ENCODE measurements at regions not wholly inside any gene's neighbourhood (a gene's known extent, or its start where the extent isn't known, plus 50 kb on each side); places are given as distances from the start of the nearest gene placed in this dataset.

DNA sequence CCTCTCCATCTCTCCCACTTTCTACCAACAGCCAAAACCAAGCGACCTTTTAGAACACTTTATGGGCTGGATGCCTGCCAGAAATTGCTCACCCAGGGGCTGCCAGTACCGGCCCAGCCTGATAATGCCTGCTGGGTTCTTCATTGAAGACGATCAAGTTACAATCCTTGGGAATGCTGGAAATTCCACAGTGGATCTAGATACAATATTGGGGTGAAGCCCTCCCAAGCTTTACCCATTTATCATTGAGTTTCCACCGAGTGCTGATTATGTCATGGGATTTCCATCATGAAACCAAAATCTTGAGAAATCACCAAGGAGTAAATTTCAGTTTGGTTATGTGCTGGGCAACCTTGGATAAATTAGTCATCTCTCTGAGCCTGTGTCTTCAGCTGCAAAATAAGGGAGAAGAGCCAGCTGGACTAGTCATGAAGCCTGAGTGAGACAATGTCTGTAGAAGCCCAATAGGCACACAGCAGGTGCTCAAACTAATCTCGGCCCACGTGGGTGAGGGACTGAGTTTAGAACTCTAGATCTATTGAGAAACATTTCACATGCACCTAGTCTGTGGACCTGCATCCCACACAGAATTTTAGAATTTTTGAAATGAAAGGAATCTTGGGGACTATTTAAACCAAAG lies 75.5 kb upstream of the CLMN start:
- in situ Hi-C loops (cut with HindIII; ENCODE audit: low pct_unique_long_range_greater_than_20kb, low sequenced_read_pairs): no loop called here
- no peak for DNase-seq (ENCODE audit: low read depth)

DNA sequence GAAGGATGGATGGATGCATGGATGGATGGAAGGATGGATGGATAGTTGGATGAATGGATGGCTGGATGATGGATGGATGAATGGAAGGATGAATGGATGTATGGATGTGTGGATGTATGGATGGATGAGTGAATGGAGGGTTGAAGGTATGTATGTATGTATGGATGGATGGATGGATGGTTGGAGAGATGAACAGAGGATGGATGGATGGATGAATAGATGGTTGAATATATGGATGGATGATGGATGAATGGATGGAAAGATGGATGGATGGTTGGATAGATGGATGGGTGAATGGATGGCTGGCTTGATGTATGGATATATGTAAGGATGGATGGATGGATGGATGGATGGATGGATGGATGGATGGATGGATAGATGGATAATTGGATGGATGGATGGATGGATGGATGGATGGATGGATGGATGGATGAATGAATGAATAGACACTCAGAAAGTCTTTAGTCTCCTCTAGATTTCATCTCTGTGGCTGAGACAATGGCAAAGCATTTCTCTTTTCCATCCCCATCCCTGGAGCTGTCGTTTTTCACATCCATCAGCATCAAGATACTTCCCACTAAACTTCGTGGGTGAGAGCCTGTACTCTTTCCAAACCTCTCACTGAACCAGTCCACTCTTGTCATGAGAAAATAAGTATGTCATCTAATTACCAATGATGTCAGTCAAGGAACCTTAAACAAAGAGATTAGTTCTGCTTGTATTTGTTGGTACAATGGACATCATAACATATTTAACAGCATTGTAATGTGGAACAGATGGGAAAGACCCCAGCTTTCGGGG lies 74.8 kb upstream of the CLMN start:
- in situ Hi-C loops (cut with HindIII; ENCODE audit: low pct_unique_long_range_greater_than_20kb, low sequenced_read_pairs): no loop called here
- DNase-seq (ENCODE audit: low read depth): no peak

DNA sequence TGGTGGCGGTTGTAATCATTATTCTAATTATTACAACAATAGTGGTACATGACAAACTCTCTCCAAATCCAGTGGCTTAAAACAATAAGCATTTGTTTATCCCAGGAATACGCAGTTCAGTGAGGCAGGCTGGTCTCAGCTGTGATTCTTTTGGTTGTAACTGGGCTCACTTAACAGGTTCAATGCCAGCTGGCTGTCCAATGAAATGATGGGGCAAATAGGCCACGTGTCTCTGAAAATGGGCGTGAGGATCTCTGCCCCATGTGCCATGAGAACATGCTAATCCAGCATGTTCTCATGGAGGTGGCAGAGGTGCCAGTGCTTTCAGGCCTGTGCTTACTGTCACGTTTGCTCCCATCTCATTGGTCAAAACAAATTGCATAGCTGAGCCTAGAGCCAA lies 73.1 kb upstream of the CLMN start:
- no peak for DNase-seq (ENCODE audit: low read depth)
- in situ Hi-C loops (cut with HindIII; ENCODE audit: low pct_unique_long_range_greater_than_20kb, low sequenced_read_pairs): no loop called here

DNA sequence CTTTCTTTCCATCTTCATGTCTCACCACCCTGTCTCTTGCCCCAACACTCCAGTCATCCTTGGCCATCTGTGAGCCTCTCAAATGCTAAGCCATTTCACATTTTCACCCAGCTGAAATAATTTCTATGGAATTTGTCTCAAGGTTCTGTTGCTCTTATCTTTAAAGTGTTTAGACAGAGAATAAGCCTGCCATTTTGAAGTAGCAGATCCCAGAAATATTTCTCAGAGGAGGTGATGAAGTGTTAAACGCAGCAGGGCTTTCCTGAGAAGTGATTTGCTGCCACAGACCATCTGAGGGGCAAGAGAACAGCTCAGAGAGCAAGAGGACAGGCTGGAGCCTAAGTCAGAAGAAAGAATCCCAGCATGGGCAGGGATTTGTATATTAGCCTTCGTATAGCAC lies 71.6 kb upstream of the CLMN start:
- DNase-seq (ENCODE audit: low read depth): no peak
- in situ Hi-C loops (cut with HindIII; ENCODE audit: low pct_unique_long_range_greater_than_20kb, low sequenced_read_pairs): no loop called here

DNA sequence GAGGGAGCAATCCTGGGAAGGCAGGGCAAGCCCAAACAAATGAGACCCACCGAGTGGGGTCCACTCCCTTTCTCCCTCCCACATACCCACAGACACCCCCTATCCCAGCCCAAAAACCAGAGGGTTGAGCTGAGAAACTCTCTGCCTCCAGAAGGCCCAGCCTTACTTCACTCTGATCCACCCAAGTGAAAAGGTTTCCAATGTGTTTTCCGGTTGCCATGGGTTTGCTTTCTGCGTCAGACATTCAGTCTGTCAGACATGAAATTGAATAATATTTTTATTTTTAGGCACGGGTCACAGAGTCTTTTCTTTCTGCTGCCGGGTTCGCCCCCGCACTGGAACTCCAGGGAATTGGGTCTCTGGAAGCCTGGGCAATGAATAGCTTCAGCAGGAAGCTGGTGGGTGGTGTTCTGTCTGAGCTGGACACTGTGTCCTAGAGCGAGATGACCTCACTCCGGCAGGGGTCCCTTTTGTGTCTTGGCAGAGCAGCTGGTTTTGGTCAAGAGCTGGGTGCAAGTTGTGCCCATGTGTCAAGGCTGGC lies 69.8 kb upstream of the CLMN start:
- in situ Hi-C loops (cut with HindIII; ENCODE audit: low pct_unique_long_range_greater_than_20kb, low sequenced_read_pairs): no loop called here
- DNase-seq (ENCODE audit: low read depth): no peak

DNA sequence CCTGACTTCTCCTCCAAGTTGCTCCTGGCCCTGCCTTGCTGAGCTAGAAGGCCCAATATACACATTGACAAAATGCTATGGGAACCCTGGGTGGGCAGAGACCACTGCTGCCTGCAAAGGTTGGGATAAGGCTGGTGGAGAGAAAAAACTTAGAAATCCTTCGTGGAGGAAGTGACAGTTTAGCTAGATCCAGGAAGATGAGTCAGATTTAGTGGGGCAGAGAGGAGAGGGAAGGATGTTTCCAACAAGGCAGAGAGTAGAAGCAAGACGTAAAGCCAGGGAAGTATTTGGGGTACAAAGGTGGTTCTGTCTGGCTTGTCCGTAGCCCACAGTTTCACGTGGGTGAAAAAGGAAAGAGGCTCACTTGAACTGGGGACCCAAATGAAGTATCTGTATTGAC lies 69.0 kb upstream of the CLMN start:
- DNase-seq (ENCODE audit: low read depth): no peak
- in situ Hi-C loops (cut with HindIII; ENCODE audit: low pct_unique_long_range_greater_than_20kb, low sequenced_read_pairs): no loop called here

DNA sequence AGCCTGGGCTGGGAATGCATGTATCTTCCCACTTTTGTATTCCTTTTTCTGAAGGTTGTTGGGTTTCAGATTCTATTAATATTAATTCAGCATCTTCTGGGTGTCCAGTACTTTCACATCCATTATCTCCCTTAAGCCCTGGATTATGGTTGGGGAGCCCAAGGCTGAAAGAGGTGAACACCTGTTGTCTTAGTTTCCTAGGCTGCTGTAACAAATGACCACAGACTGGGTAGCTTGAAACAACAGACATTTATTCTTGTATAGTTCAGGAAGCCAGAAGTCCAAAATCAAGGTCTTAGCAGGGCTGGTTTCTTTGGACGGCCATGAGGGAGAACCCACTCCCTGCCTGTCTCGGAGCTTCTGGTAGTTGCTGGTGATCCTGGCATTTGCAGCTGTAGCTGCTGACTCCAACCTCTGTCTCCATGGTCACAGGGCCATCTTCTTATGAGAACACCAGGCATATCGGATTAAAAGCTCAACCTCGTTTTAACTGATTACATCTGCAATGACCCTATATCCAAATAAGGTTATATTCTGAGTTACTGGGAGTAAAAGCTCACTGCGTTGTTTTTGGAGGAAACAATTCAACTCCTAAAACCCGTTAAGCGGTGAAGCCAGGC lies 68.2 kb upstream of the CLMN start:
- in situ Hi-C loops (cut with HindIII; ENCODE audit: low pct_unique_long_range_greater_than_20kb, low sequenced_read_pairs): no loop called here
- DNase-seq (ENCODE audit: low read depth): no peak

DNA sequence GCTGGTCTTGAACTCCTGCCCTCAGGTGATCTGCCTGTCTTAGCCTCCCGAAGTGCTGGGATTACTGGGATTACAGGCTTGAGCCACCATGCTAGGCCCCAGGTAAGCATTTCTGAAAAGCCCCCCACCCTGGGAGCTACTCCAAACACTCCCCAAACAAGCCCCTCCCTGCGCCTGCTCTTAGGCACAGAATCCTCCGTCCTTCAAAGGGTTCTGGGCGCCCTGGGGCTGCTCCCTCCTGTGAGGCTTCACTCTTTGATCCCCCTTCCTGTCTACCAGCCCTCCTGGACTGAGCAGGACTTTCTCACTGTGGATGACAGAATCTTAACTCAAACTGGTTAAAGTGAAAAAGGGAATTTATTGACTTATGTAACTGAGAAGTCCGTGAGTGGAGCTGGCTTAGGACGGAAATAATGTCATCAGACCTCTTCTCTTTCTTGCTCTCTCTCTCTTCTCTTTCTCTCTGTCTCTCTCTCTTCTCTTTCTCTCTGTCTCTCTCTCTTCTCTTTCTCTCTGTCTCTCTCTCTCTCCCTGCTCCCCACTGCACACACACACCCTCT lies 66.9 kb upstream of the CLMN start:
- no peak for DNase-seq (ENCODE audit: low read depth)
- in situ Hi-C loops (cut with HindIII; ENCODE audit: low pct_unique_long_range_greater_than_20kb, low sequenced_read_pairs): no loop called here

DNA sequence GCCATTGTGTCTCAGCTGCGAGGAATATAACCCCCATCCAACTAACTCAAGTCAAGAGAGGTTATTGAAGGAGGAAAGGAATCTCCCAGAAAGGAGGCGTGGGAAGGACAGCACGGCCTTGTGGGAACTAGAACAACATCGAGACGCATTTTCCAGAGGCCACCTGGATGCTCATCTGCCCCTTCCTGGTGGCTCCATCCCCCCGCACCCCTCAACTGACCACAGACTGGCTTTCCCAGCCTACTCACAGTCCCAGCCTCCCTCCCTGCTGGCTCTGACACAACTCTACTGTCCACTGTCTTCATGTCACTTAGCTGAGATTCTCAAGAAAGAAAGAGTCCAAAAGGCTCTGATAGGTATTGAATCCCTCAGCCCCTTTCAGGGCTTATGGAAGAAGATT lies 66.0 kb upstream of the CLMN start:
- in situ Hi-C loops (cut with HindIII; ENCODE audit: low pct_unique_long_range_greater_than_20kb, low sequenced_read_pairs): no loop called here
- DNase-seq (ENCODE audit: low read depth): no peak

DNA sequence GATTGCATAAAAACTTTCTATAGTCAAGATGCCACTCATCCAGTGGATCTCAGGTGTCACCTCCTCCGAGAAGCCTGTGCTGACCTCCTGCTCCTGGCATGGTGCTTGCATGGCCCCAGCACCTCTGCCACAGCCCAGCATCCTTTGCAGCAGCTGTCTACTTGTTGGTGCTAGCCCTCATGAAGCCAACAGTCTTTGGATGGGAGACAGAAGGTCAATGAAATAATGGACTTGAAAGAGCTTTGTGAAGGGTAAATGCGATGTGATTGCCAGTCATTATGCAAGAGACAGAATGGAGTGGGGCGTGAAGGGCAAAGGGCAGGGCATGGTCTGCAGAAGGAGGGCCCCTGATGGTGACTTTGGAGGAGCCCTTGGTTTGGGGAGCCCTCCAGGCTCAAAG lies 63.0 kb upstream of the CLMN start:
- in situ Hi-C loops (cut with HindIII; ENCODE audit: low pct_unique_long_range_greater_than_20kb, low sequenced_read_pairs): no loop called here

DNA sequence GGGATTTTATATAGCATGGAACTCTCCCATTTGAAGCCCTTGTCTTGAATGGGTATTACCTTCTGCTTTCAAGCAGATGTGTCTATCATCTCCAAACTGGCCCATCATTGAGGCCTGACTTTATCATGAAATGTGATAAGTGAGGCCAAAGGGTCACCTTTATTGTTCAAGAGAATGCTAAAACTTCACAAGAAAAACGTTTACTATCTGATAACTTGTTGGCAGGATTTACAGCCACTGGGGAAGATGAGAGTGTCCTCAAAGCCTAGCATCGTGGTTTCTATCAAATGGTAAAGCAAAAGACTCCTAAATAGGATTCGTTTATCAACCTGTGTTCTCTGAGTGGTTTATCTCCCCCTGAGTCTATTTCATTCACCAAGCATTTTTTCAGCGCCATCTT lies 62.0 kb upstream of the CLMN start:
- in situ Hi-C loops (cut with HindIII; ENCODE audit: low pct_unique_long_range_greater_than_20kb, low sequenced_read_pairs): no loop called here
- no peak for DNase-seq (ENCODE audit: low read depth)

More for the DNA sequence above, 63.0 kb upstream of the CLMN start:
- no peak for DNase-seq (ENCODE audit: low read depth)

DNA sequence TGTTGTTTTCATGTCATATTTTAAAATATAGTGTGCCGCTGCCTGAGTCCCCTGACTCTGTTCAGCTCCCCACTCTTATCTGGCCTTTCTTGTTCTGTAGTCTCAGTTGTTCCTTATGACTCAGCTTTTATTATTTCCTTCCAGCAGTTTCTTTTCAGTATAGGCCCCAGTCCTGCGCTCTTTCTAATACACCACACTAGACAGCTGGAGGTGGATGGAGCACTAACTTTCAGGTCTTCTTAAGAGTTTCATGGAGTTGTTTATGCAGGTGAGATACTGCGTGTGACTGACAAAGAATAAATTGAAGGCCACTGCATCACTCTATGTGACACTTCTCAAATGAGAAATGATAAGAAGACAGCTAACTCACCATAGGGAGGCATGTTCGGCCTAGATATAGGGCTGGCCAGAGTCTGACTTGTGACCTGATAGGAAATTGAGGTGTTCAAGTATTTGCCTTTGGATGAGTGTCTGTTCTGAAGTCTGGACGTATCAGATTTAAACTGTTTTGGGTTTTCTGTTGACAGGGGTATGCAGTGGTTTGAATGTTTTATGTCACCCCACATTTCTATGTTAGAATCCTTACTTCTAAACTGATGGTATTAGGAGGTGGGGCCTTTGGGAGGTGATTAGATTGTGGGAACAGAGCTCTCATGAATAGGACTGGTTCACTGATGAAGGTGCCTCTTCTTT lies 60.8 kb upstream of the CLMN start:
- in situ Hi-C loops (cut with HindIII; ENCODE audit: low pct_unique_long_range_greater_than_20kb, low sequenced_read_pairs): no loop called here
- DNase-seq (ENCODE audit: low read depth): no peak

DNA sequence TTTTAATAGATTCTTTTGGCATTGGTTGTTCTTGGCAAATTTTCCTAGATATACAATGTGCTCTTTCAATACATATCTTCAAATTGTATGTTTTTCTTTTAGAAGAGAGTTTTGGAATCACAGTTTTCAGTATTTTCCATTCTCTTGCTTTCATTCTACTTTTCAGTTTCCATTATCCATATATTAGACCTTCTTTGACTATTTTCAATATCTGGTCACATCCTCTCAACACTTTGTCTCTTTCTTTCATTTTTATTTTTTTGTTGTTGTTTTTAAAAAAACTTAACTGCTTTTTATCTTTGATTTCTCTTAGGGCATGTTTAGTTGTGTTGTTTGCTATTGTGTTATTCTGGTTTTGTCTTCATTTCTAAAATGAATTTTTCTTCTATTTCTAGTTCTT lies 59.9 kb upstream of the CLMN start:
- no peak for DNase-seq (ENCODE audit: low read depth)
- in situ Hi-C loops (cut with HindIII; ENCODE audit: low pct_unique_long_range_greater_than_20kb, low sequenced_read_pairs): no loop called here

DNA sequence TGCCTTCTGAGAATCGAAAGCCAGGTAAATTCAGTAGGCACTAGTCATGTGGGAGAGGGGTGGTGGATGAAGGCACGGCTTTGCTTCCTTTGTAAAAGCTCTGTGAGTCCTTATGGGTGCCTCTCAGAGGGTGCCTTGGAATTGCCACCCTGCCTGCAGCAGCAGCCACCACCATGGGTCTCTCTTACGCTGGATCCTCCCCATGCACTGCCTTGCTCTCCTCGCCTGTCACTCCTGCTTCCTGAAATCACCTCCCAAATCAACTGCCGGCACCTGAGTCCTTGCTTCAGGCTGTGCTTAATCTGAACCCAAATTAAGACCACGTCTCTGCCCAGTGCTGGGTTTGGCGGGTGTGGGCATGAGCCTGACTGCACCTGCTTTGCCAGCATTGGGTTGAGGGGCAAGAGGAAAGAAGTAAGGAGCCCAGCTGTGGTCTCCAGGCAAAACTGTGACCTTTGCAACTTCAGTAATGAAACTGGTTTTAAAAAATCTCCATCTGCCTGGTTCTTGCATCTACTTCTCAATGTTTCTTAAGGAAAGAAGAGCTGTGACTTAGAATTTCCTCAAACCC lies 55.9 kb upstream of the CLMN start:
- in situ Hi-C loops (cut with HindIII; ENCODE audit: low pct_unique_long_range_greater_than_20kb, low sequenced_read_pairs): no loop called here
- no peak for DNase-seq (ENCODE audit: low read depth)

DNA sequence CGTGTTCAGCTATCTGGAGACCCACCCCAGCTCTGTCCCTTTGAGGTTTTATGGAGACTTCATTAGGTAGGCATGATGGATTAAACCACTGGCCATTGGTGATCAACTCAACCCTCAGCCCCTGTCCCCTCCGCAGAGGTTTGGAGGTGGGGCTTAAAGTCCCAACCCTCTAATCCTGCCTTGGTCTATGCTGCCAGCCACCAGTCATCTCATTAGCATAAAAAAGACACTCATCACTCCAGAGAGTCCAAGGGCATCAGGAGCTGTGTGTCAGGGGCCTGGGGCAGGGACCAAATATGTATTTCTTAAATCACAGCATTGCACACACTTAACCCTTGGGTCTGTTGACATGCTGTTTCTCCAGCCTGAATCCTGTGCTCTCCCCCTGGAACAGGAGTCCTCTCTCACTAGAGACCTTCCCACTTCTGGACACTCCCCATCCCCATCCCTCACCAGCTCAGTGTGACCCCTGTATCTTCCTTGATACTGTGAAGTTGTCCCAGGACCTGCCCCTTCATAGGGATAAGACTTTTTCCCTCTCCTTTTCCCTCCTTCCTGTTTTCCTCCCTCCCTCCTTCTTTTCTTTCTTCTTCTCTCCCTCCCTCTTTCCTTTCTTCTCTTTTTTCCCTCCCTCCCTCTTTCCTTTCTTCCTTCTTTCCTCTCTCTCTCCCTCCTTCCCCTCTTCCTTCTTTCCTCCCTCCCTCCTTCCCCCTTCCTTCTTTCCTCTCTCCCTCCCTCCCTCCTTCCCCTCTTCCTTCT lies 54.7 kb upstream of the CLMN start:
- in situ Hi-C loops (cut with HindIII; ENCODE audit: low pct_unique_long_range_greater_than_20kb, low sequenced_read_pairs): no loop called here
- DNase-seq (ENCODE audit: low read depth): no peak

DNA sequence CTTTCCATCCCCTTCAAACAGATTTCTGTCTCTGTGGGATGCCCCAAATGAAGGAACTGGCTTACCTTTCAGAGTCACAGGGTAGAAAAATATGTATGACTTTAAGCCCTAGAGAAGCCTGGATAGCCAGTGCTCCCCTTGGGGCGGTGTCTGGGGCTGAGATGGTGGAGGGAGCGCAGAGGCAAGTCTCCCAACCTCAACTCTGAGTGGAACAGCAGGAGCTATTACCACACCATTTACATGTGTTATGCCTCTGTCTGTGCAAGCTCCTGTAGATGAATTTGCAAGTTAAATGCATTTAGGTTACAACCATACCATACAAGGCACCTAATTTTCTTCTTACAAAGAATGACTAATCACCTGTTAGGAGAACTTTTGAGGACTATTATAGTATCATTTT lies 50.4 kb upstream of the CLMN start:
- DNase-seq (ENCODE audit: low read depth): no peak
- in situ Hi-C loops (cut with HindIII; ENCODE audit: low pct_unique_long_range_greater_than_20kb, low sequenced_read_pairs): no loop called here
